ENCODE measurements at regions not wholly inside any gene's neighbourhood (a gene's known extent, or its start where the extent isn't known, plus 50 kb on each side); places are given as distances from the start of the nearest gene placed in this dataset.
"Not testable (repeated sequence)": the region's sequence is repeated elsewhere in the genome, so short reads cannot be mapped to it uniquely, and the experiment has no call there.

DNA sequence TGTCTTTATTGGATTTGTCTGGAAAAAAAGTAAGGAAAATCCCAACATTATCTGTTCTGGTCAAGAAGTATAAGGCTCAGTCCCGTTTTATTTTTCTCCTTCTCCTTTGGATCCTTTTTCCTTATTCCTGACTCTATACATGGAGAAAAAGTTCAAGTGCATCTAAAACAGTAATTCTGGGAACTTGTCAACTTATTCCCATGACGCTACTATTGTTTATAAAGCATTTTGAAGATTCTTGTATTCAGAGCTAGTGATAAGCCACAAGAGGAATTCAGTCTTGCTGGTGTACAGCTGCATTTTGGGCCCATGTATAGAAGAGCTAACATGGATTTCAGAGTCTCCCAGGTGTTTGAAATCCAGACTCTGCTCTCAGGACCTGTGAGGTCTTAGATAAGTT, 5278.1 kb upstream of the TPTE start:
- H3K27ac ChIP-seq (ENCODE audit: control insufficient read depth, insufficient read depth, low read length); H3K4me3 ChIP-seq (ENCODE audit: control insufficient read depth in 2 of 3, extremely low read depth in 1 of 3, insufficient read depth in 2 of 3, low read depth in 1 of 3, low read length in 3 of 3); H2AFZ ChIP-seq (ENCODE audit: control insufficient read depth, low read length); H3K9me1 ChIP-seq (ENCODE audit: control insufficient read depth, extremely low read depth, insufficient read depth, low read length); H3K36me3 ChIP-seq (ENCODE audit: control insufficient read depth in 2 of 2, extremely low read depth in 1 of 2, insufficient read depth in 2 of 2, low read length in 2 of 2); dilution Hi-C loops (cut with MboI; ENCODE audit: extremely low pct_ligation_motif_present, low sequenced_read_pairs); H3K4me2 ChIP-seq (ENCODE audit: control insufficient read depth, extremely low read depth, insufficient read depth, low read depth, low read length); FAIRE-seq; H3K9ac ChIP-seq (ENCODE audit: control insufficient read depth, extremely low read depth, insufficient read depth, low read length); H4K20me1 ChIP-seq (ENCODE audit: control insufficient read depth, extremely low read depth, insufficient read depth, low read length); H3K4me1 ChIP-seq (ENCODE audit: control insufficient read depth, extremely low read depth, insufficient read depth, low read length); H3K27me3 ChIP-seq (ENCODE audit: control insufficient read depth, extremely low read depth, insufficient read depth, low read length); DNase-seq (ENCODE audit: low read depth, low spot score); H3K79me2 ChIP-seq (ENCODE audit: control insufficient read depth, insufficient read depth, low read length): not testable (repeated sequence)
- H3K9me3 ChIP-seq (ENCODE audit: control insufficient read depth, low read depth, low read length): peaks cover 10% of the 10 kb centered on the region

DNA sequence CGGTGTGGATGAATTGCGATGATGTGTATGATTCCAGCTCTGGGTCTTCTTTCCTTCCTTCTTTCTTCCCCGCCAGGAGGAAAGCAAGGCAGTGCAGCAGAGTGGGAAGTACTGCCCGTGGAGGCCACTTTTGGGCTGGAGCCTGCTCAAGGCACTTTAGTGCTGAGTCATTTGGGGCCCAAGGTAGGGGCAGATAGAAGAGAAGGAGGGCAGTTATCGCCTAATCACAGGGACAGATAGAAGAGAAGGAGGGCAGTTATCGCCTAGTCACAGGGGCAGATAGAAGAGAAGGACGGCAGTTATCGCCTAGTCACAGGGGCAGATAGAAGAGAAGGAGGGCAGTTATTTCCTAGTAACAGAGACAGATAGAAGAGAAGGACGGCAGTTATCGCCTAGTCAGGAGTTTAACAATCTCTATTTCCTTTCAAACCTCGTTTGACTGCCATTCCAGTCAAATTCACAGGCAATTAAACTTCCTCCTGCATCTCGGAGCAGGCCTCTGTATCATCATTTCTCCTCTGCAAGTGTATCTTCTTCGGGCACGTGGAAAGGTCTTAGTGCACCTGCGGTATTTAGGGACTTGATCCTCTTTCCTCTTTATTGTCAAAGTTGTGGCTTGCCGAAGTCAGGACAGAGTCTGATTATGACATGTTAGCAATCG, 5277.5 kb upstream of the TPTE start:
- H3K4me1 ChIP-seq (ENCODE audit: control insufficient read depth, extremely low read depth, insufficient read depth, low read length); H3K79me2 ChIP-seq (ENCODE audit: control insufficient read depth, insufficient read depth, low read length); H3K27ac ChIP-seq (ENCODE audit: control insufficient read depth, insufficient read depth, low read length); H3K4me2 ChIP-seq (ENCODE audit: control insufficient read depth, extremely low read depth, insufficient read depth, low read depth, low read length); H3K4me3 ChIP-seq (ENCODE audit: control insufficient read depth in 2 of 3, extremely low read depth in 1 of 3, insufficient read depth in 2 of 3, low read depth in 1 of 3, low read length in 3 of 3); H2AFZ ChIP-seq (ENCODE audit: control insufficient read depth, low read length); H3K9me1 ChIP-seq (ENCODE audit: control insufficient read depth, extremely low read depth, insufficient read depth, low read length); H3K9ac ChIP-seq (ENCODE audit: control insufficient read depth, extremely low read depth, insufficient read depth, low read length); H4K20me1 ChIP-seq (ENCODE audit: control insufficient read depth, extremely low read depth, insufficient read depth, low read length); H3K27me3 ChIP-seq (ENCODE audit: control insufficient read depth, extremely low read depth, insufficient read depth, low read length); dilution Hi-C loops (cut with MboI; ENCODE audit: extremely low pct_ligation_motif_present, low sequenced_read_pairs); H3K36me3 ChIP-seq (ENCODE audit: control insufficient read depth in 2 of 2, extremely low read depth in 1 of 2, insufficient read depth in 2 of 2, low read length in 2 of 2); DNase-seq (ENCODE audit: low read depth, low spot score); FAIRE-seq: not testable (repeated sequence)
- H3K9me3 ChIP-seq (ENCODE audit: control insufficient read depth, low read depth, low read length): peaks cover 11% of the 10 kb centered on the region

DNA sequence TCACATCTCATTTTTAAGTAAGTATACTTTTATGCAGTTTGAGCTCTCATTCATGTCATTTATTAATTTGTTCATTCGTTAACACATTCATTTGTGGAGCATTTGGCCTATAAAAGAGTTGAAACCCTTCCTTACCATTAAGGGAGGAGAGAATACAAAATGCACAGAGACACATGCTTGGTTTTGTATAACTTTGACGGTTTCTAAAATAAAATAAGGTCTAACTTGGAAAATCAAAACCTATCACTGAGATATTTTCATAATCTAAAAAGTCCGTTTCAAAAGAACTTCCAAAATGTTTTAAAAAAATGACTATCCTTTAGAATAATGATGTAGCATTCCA, 5277.0 kb upstream of the TPTE start:
- H3K9ac ChIP-seq (ENCODE audit: control insufficient read depth, extremely low read depth, insufficient read depth, low read length); H3K27me3 ChIP-seq (ENCODE audit: control insufficient read depth, extremely low read depth, insufficient read depth, low read length); H3K4me2 ChIP-seq (ENCODE audit: control insufficient read depth, extremely low read depth, insufficient read depth, low read depth, low read length); H2AFZ ChIP-seq (ENCODE audit: control insufficient read depth, low read length); DNase-seq (ENCODE audit: low read depth, low spot score); dilution Hi-C loops (cut with MboI; ENCODE audit: extremely low pct_ligation_motif_present, low sequenced_read_pairs); H3K79me2 ChIP-seq (ENCODE audit: control insufficient read depth, insufficient read depth, low read length); H3K9me1 ChIP-seq (ENCODE audit: control insufficient read depth, extremely low read depth, insufficient read depth, low read length); H3K4me1 ChIP-seq (ENCODE audit: control insufficient read depth, extremely low read depth, insufficient read depth, low read length); H3K36me3 ChIP-seq (ENCODE audit: control insufficient read depth in 2 of 2, extremely low read depth in 1 of 2, insufficient read depth in 2 of 2, low read length in 2 of 2); H4K20me1 ChIP-seq (ENCODE audit: control insufficient read depth, extremely low read depth, insufficient read depth, low read length); H3K4me3 ChIP-seq (ENCODE audit: control insufficient read depth in 2 of 3, extremely low read depth in 1 of 3, insufficient read depth in 2 of 3, low read depth in 1 of 3, low read length in 3 of 3); H3K27ac ChIP-seq (ENCODE audit: control insufficient read depth, insufficient read depth, low read length); FAIRE-seq: not testable (repeated sequence)
- peaks cover 11% of the 10 kb centered on the region for H3K9me3 ChIP-seq (ENCODE audit: control insufficient read depth, low read depth, low read length)

DNA sequence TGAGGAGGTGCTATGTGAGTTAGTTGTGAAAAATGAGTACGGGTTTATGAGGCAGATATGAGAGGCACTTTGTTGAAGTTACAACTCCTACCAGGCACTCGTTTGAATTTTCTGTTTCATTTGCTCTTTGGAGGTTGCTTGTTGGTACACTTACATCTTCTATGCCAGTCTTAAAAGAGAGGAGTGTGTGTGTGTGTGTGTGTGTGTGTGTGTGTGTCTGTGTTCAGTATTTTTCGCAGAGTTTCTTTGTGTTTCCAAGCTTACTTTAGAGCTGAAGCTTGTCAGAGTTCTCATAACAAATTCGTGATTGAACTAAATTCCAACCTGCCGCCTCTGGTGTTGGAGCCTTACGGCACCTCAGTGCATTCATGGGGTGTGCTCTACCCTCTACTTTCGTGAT, 5276.4 kb upstream of the TPTE start:
- DNase-seq (ENCODE audit: low read depth, low spot score); dilution Hi-C loops (cut with MboI; ENCODE audit: extremely low pct_ligation_motif_present, low sequenced_read_pairs); H3K4me1 ChIP-seq (ENCODE audit: control insufficient read depth, extremely low read depth, insufficient read depth, low read length); H3K36me3 ChIP-seq (ENCODE audit: control insufficient read depth in 2 of 2, extremely low read depth in 1 of 2, insufficient read depth in 2 of 2, low read length in 2 of 2); H3K4me2 ChIP-seq (ENCODE audit: control insufficient read depth, extremely low read depth, insufficient read depth, low read depth, low read length); H3K9me3 ChIP-seq (ENCODE audit: control insufficient read depth, low read depth, low read length); H3K79me2 ChIP-seq (ENCODE audit: control insufficient read depth, insufficient read depth, low read length); H3K9me1 ChIP-seq (ENCODE audit: control insufficient read depth, extremely low read depth, insufficient read depth, low read length); H3K9ac ChIP-seq (ENCODE audit: control insufficient read depth, extremely low read depth, insufficient read depth, low read length); H3K4me3 ChIP-seq (ENCODE audit: control insufficient read depth in 2 of 3, extremely low read depth in 1 of 3, insufficient read depth in 2 of 3, low read depth in 1 of 3, low read length in 3 of 3); H2AFZ ChIP-seq (ENCODE audit: control insufficient read depth, low read length); FAIRE-seq; H3K27ac ChIP-seq (ENCODE audit: control insufficient read depth, insufficient read depth, low read length); H3K27me3 ChIP-seq (ENCODE audit: control insufficient read depth, extremely low read depth, insufficient read depth, low read length); H4K20me1 ChIP-seq (ENCODE audit: control insufficient read depth, extremely low read depth, insufficient read depth, low read length): not testable (repeated sequence)

DNA sequence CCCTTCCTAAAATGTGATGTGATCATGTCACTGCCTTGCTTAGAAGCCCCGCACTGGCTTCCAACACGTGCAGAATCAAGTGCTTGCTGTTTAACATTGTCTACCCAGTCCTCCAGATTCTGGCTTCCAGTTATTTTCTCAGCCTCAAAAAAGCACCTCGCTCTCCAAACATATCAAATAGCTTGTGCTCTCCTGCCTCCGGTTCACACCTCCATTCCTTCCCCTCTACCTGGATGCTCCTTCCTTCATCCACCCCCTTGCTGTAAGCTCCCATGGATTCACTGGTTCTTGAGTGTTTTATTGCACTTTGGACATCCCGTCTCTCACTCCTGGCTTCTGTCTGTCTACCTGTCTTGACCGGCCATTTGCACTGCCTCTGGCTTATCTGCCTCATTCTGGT, 5275.0 kb upstream of the TPTE start:
- FAIRE-seq; H3K9ac ChIP-seq (ENCODE audit: control insufficient read depth, extremely low read depth, insufficient read depth, low read length); H3K9me3 ChIP-seq (ENCODE audit: control insufficient read depth, low read depth, low read length); H3K9me1 ChIP-seq (ENCODE audit: control insufficient read depth, extremely low read depth, insufficient read depth, low read length); DNase-seq (ENCODE audit: low read depth, low spot score); H3K4me2 ChIP-seq (ENCODE audit: control insufficient read depth, extremely low read depth, insufficient read depth, low read depth, low read length); H4K20me1 ChIP-seq (ENCODE audit: control insufficient read depth, extremely low read depth, insufficient read depth, low read length); H3K36me3 ChIP-seq (ENCODE audit: control insufficient read depth in 2 of 2, extremely low read depth in 1 of 2, insufficient read depth in 2 of 2, low read length in 2 of 2); dilution Hi-C loops (cut with MboI; ENCODE audit: extremely low pct_ligation_motif_present, low sequenced_read_pairs); H3K79me2 ChIP-seq (ENCODE audit: control insufficient read depth, insufficient read depth, low read length); H3K4me3 ChIP-seq (ENCODE audit: control insufficient read depth in 2 of 3, extremely low read depth in 1 of 3, insufficient read depth in 2 of 3, low read depth in 1 of 3, low read length in 3 of 3); H3K27me3 ChIP-seq (ENCODE audit: control insufficient read depth, extremely low read depth, insufficient read depth, low read length); H2AFZ ChIP-seq (ENCODE audit: control insufficient read depth, low read length); H3K4me1 ChIP-seq (ENCODE audit: control insufficient read depth, extremely low read depth, insufficient read depth, low read length); H3K27ac ChIP-seq (ENCODE audit: control insufficient read depth, insufficient read depth, low read length): not testable (repeated sequence)
